ENCODE measurements at regions not wholly inside any gene's neighbourhood (a gene's known extent, or its start where the extent isn't known, plus 50 kb on each side); places are given as distances from the start of the nearest gene placed in this dataset.

GRCh38 chrX:10377427-10377826, 220.7 kb downstream of the CLCN4 start:
- TF ChIP-seq, protein P1, sequence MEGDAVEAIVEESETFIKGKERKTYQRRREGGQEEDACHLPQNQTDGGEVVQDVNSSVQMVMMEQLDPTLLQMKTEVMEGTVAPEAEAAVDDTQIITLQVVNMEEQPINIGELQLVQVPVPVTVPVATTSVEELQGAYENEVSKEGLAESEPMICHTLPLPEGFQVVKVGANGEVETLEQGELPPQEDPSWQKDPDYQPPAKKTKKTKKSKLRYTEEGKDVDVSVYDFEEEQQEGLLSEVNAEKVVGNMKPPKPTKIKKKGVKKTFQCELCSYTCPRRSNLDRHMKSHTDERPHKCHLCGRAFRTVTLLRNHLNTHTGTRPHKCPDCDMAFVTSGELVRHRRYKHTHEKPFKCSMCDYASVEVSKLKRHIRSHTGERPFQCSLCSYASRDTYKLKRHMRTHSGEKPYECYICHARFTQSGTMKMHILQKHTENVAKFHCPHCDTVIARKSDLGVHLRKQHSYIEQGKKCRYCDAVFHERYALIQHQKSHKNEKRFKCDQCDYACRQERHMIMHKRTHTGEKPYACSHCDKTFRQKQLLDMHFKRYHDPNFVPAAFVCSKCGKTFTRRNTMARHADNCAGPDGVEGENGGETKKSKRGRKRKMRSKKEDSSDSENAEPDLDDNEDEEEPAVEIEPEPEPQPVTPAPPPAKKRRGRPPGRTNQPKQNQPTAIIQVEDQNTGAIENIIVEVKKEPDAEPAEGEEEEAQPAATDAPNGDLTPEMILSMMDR (IDR thresholded peaks at IDR 0.05; ENCODE audit: low read depth, low read length), result no peak
- H3K36me3 ChIP-seq, result no peaks in the 10 kb centered on the region
- no peaks in the 10 kb centered on the region for H3K4me1 ChIP-seq
- no peaks in the 10 kb centered on the region for H3K27me3 ChIP-seq
- no peak overlapping the region for H3K4me3 ChIP-seq (ENCODE audit: low read depth, low read length)
- no peaks in the 10 kb centered on the region for H3K9me3 ChIP-seq
- no peak for DNase-seq

- H3K36me3 ChIP-seq, result no peaks in the 10 kb centered on the region
- H3K9me3 ChIP-seq, result no peaks in the 10 kb centered on the region
- DNase-seq, result no peak
Measured at GRCh38 chrX:10379878-10380277, 223.1 kb downstream of the CLCN4 start.

DNA sequence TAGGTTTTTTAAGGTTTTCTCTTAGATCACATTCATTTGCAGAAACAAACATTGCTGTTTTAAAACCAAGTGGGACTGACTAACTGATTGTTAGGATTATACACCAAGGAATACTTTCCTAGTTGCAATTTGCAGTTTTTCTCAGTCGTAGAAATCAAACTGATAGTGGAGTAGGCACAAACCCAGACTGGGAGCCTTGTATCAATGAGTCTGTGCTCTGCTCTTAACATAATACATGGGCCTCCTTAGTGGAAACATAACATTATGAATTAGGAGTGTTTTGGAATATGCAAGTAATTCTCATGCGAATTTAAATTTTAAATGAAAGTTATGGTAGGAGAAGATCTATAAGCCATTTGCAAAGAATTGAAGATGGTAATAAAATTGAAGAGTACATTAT, 223.5 kb downstream of the CLCN4 start:
- Histone ChIP-seq H3K4me1 (no peaks in the 10 kb centered on the region), H3K4me3 (ENCODE audit: low read depth, low read length) (no peak overlapping the region), H3K27me3 (no peaks in the 10 kb centered on the region), H3K36me3 (no peaks in the 10 kb centered on the region), H3K9me3 (no peaks in the 10 kb centered on the region)
- DNase-seq, result no peak
- TF ChIP-seq, protein P1 (IDR thresholded peaks at IDR 0.05; ENCODE audit: low read depth, low read length), result no peak

More at GRCh38 chrX:10379878-10380277, 223.1 kb downstream of the CLCN4 start:
- Histone ChIP-seq H3K4me3 (ENCODE audit: low read depth, low read length) (no peak overlapping the region), H3K27me3 (no peaks in the 10 kb centered on the region), H3K4me1 (no peaks in the 10 kb centered on the region)
- TF ChIP-seq, protein P1 (IDR thresholded peaks at IDR 0.05; ENCODE audit: low read depth, low read length), result no peak

- H3K9me3 ChIP-seq, result no peaks in the 10 kb centered on the region
Measured at GRCh38 chrX:10381193-10381592, 224.4 kb downstream of the CLCN4 start.

DNA sequence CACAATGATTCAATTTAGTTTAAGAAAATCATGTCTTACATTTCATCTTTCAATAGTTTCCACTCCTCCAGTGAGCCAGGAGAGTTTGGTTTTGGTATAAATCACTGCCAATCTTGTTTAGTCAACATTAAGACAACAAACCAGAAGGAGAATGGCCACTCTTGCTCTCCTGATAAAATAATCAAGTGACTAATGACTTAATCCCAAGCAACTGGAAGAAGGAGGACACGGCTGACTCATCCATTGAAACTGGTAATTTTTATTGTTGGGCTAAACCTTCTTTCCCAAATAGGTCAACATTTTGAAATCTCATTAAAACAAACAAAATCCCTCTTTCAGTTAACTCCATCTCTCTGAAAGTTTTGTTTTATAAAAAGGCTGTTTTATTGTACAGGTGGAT, 230.2 kb downstream of the CLCN4 start:
- H3K27me3 ChIP-seq, result no peaks in the 10 kb centered on the region

More at GRCh38 chrX:10381193-10381592, 224.4 kb downstream of the CLCN4 start:
- TF ChIP-seq, protein P1 (IDR thresholded peaks at IDR 0.05; ENCODE audit: low read depth, low read length), result no peak
- H3K27me3 ChIP-seq, result no peaks in the 10 kb centered on the region
- H3K4me3 ChIP-seq (ENCODE audit: low read depth, low read length), result no peak overlapping the region
- no peaks in the 10 kb centered on the region for H3K4me1 ChIP-seq
- DNase-seq, result no peak
- no peaks in the 10 kb centered on the region for H3K36me3 ChIP-seq

GRCh38 chrX:10390187-10390586, 230.2 kb downstream of the MID1 start:
- TF ChIP-seq, protein P1 (IDR thresholded peaks at IDR 0.05; ENCODE audit: low read depth, low read length), result no peak

More for the DNA sequence above, 230.2 kb downstream of the CLCN4 start:
- Histone ChIP-seq H3K4me1 (no peaks in the 10 kb centered on the region), H3K9me3 (no peaks in the 10 kb centered on the region), H3K36me3 (no peaks in the 10 kb centered on the region), H3K4me3 (ENCODE audit: low read depth, low read length) (no peak overlapping the region)
- TF ChIP-seq, protein P1 (IDR thresholded peaks at IDR 0.05; ENCODE audit: low read depth, low read length), result no peak
- no peak for DNase-seq

More at GRCh38 chrX:10390187-10390586, 230.2 kb downstream of the MID1 start:
- H3K9me3 ChIP-seq, result no peaks in the 10 kb centered on the region
- no peak overlapping the region for H3K4me3 ChIP-seq (ENCODE audit: low read depth, low read length)
- DNase-seq, result no peak
- no peaks in the 10 kb centered on the region for H3K27me3 ChIP-seq
- no peaks in the 10 kb centered on the region for H3K4me1 ChIP-seq
- no peaks in the 10 kb centered on the region for H3K36me3 ChIP-seq

Data from BE2C (cell line).